ENCODE measurements at regions not wholly inside any gene's neighbourhood (a gene's known extent, or its start where the extent isn't known, plus 50 kb on each side); places are given as distances from the start of the nearest gene placed in this dataset.

- no peak for TF ChIP-seq RB1 (IDR thresholded peaks at IDR 0.05; ENCODE audit: borderline replicate concordance)
- no peak for TF ChIP-seq TCF12 (IDR thresholded peaks at IDR 0.05; ENCODE audit: low read depth, low read length)
These were observed 372.1 kb upstream of the C9orf72 start (continued) for GRCh38 chr9:27945386-27945785.

- no peak overlapping the region for H3K4me3 ChIP-seq
- DNase-seq (ENCODE audit: low read depth, low spot score) (no peak), FAIRE-seq (no peak), ATAC-seq (no peak)
- no peak overlapping the region for H3K27ac ChIP-seq (ENCODE audit: control insufficient read depth, insufficient read depth)
- ChIA-PET RAD21 (ENCODE audit: unreplicated experiment) (no interaction called here), CTCF (no interaction called here), SMC1A (ENCODE audit: uncharacterized antibody, unreplicated experiment) (interaction anchor here (0.8 kb wide), 1 partner anchor 182 kb away, joined by 3 read pairs; no protein-coding TSS in a partner anchor), POLR2A (no interaction called here)
- H2AFZ ChIP-seq (ENCODE audit: control insufficient read depth, low read depth, low read length), result no peak overlapping the region
- WGBS (ENCODE audit: insufficient coverage, insufficient replicate concordance, low lambda C conversion rate, missing lambda C conversion rate), result 19% methylated on average over 8 of the region's 8 CpGs
- intact Hi-C loops (cut with micrococcal nuclease; ENCODE audit: unreplicated experiment), result no loop called here
- H3K9ac ChIP-seq (ENCODE audit: control insufficient read depth, insufficient read depth, low read length), result no peak overlapping the region
- no peaks in the 10 kb centered on the region for H3K27me3 ChIP-seq (replicated peaks in 1 of 2; ENCODE audit: control insufficient read depth in 2 of 2, insufficient read depth in 2 of 2, low read length in 1 of 2)
- no peak for TF ChIP-seq SMAD1 (IDR thresholded peaks at IDR 0.05; ENCODE audit: low read depth, partially characterized antibody)
- no peak for TF ChIP-seq TCF3 (IDR thresholded peaks at IDR 0.05; ENCODE audit: borderline replicate concordance, insufficient read depth, low read depth, low read length)
- TF ChIP-seq CHD4 (IDR thresholded peaks at IDR 0.05), result no peak
- TF ChIP-seq GATAD2B (conservative IDR thresholded peaks at IDR 0.05; ENCODE audit: low read depth), result no peak
- no peak for TF ChIP-seq ATF2 (IDR thresholded peaks at IDR 0.05; ENCODE audit: low read length)
- no peak for TF ChIP-seq MLLT1 (IDR thresholded peaks at IDR 0.05)
- TF ChIP-seq JUND (IDR thresholded peaks at IDR 0.05; ENCODE audit: low read depth, low read length), result no peak
- no peak for TF ChIP-seq SUPT20H (IDR thresholded peaks at IDR 0.05; ENCODE audit: borderline replicate concordance, control insufficient read depth, low read depth, low read length)
- TF ChIP-seq WRNIP1 (IDR thresholded peaks at IDR 0.05; ENCODE audit: borderline replicate concordance, low read depth, low read length), result no peak
- no peaks in the 10 kb centered on the region for H3K36me3 ChIP-seq (ENCODE audit: control insufficient read depth in 2 of 2, insufficient read depth in 2 of 2, low read length in 1 of 2)
- no peak overlapping the region for H3K4me2 ChIP-seq (ENCODE audit: control insufficient read depth, insufficient read depth)
- H3K4me1 ChIP-seq (ENCODE audit: control insufficient read depth, insufficient read depth, low read length), result no peaks in the 10 kb centered on the region
- no peaks in the 10 kb centered on the region for H3K9me3 ChIP-seq (replicated peaks; ENCODE audit: control insufficient read depth, insufficient read depth, low read length)
- no peaks in the 10 kb centered on the region for H4K20me1 ChIP-seq (ENCODE audit: control insufficient read depth, insufficient read depth)
- H3K79me2 ChIP-seq (ENCODE audit: control insufficient read depth, insufficient read depth, low read length), result no peaks in the 10 kb centered on the region
- BruUV-seq (replicated peaks), result no TSS peak
- in situ Hi-C loops (cut with MboI), result no loop called here
These were observed 377.1 kb upstream of the C9orf72 start for GRCh38 chr9:27950382-27950781.
